Suprapubic skin (tissue), 4 donors: ENCODE measurements at regions not wholly inside any gene's neighbourhood (a gene's known extent, or its start where the extent isn't known, plus 50 kb on each side); places are given as distances from the start of the nearest gene placed in this dataset.
"Not testable (repeated sequence)": the region's sequence is repeated elsewhere in the genome, so short reads cannot be mapped to it uniquely, and the experiment has no call there.

ENCODE experiments used
- DNase-seq, 2 donors: peaks; one replicate each; pipeline ENCODE4 v3.0.0-alpha.2; 2019; ENCODE audit warnings: low spot score in 2 of 2
- H3K27ac ChIP-seq: fragments of 200-600 bp; sonication (generic); one replicate; pipeline ENCODE4 v1.5.1; 2019
- H3K27me3 ChIP-seq: fragments of 200-600 bp; sonication (generic); one replicate; pipeline ENCODE4 v1.5.1; 2019
- H3K36me3 ChIP-seq: fragments of 200-600 bp; sonication (generic); one replicate; pipeline ENCODE4 v1.5.1; 2019
- H3K4me1 ChIP-seq: fragments of 200-600 bp; sonication (generic); one replicate; pipeline ENCODE4 v1.5.1; 2019
- H3K4me3 ChIP-seq: fragments of 200-600 bp; sonication (generic); one replicate; pipeline ENCODE4 v1.5.1; 2019; ENCODE audit warnings: mild to moderate bottlenecking
- H3K9me3 ChIP-seq: fragments of 200-600 bp; sonication (generic); one replicate; pipeline ENCODE4 v1.5.1; 2019
- CTCF ChIP-seq, 2 donors: fragments of 200-600 bp in 1 of 2; fragments of 450-650 bp in 1 of 2; sonication (generic) in 1 of 2; IDR thresholded peaks; one replicate each; pipeline ENCODE4 v1.5.1; 2016 to 2019; ENCODE audit warnings: antibody characterized with exemption in 2 of 2, mild to moderate bottlenecking in 1 of 2, moderate library complexity in 1 of 2
- EP300 ChIP-seq: sonication (generic); formaldehyde crosslinking; IDR thresholded peaks from one replicate; pipeline ENCODE4 v1.6.1; 2017; ENCODE audit warnings: antibody characterized with exemption
- POLR2A ChIP-seq, 2 donors: fragments of 450-650 bp; IDR thresholded peaks; one replicate each; pipeline ENCODE4 v1.6.1; 2017; ENCODE audit warnings: antibody characterized with exemption in 2 of 2, mild to moderate bottlenecking in 2 of 2, moderate library complexity in 2 of 2
- POLR2AphosphoS5 ChIP-seq, 3 donors: sonication (generic); formaldehyde crosslinking; IDR thresholded peaks; one replicate each; pipeline ENCODE4 v1.6.1; 2017; ENCODE audit warnings: antibody characterized with exemption in 3 of 3
- WGBS: methylation state at CpG from one replicate; pipeline ENCODE4 v1.1.5; 2018; 5-methylcytosine and 5-hydroxymethylcytosine counted together

DNA sequence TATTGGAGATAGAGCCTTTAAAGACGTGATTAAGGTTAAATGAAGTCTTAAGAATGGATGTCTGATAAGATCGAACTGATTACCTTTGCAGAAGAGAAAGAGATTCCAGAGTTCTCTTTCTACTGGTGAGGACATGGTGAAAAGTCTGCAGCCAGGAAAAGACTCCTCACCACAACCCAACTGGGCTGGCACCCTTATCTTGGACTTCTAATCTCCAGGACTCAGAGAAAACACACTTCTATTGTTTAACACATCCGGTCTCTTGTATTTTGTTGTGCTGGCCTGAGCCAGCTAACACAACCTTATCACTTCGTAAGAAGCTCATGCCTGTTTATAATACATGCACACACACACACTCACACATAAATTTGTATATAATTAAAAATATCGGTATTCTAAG is 489.1 kb downstream of the PRDM9 start:
- no peak overlapping the region for H3K27ac ChIP-seq
- no peaks in the 10 kb centered on the region for H3K27me3 ChIP-seq
- H3K36me3 ChIP-seq, result no peaks in the 10 kb centered on the region
- no peaks in the 10 kb centered on the region for H3K4me1 ChIP-seq
- H3K9me3 ChIP-seq, result no peaks in the 10 kb centered on the region
- WGBS, result 66% methylated on average over 5 of the region's 5 CpGs
- no peak overlapping the region for H3K4me3 ChIP-seq
- no peak for TF ChIP-seq POLR2A (IDR thresholded peaks at IDR 0.05)
- no peak for TF ChIP-seq POLR2AphosphoS5 (IDR thresholded peaks at IDR 0.05)
- TF ChIP-seq CTCF (IDR thresholded peaks at IDR 0.05), result no peak
- no peak for TF ChIP-seq EP300
- no peak for DNase-seq

- TF ChIP-seq EP300, result no peak
- TF ChIP-seq POLR2AphosphoS5 (IDR thresholded peaks at IDR 0.05), result no peak
- no peak for TF ChIP-seq POLR2A (IDR thresholded peaks at IDR 0.05)
- no peak for TF ChIP-seq CTCF (IDR thresholded peaks at IDR 0.05)
- no peaks in the 10 kb centered on the region for H3K36me3 ChIP-seq
- H3K4me3 ChIP-seq, result no peak overlapping the region
- H3K9me3 ChIP-seq, result no peaks in the 10 kb centered on the region
- no peaks in the 10 kb centered on the region for H3K27me3 ChIP-seq
- H3K27ac ChIP-seq, result no peak overlapping the region
- no peaks in the 10 kb centered on the region for H3K4me1 ChIP-seq
- DNase-seq, result no peak
Observed at GRCh38 chr5:24005384-24005783, 498.0 kb downstream of the PRDM9 start.

GRCh38 chr5:24017710-24018109 is 510.3 kb downstream of the PRDM9 start:
- not testable (repeated sequence) for H3K4me1 ChIP-seq, H3K4me3 ChIP-seq, H3K36me3 ChIP-seq, H3K27me3 ChIP-seq, H3K27ac ChIP-seq, DNase-seq, H3K9me3 ChIP-seq
- WGBS, result 91% methylated on average over 10 of the region's 10 CpGs

DNA sequence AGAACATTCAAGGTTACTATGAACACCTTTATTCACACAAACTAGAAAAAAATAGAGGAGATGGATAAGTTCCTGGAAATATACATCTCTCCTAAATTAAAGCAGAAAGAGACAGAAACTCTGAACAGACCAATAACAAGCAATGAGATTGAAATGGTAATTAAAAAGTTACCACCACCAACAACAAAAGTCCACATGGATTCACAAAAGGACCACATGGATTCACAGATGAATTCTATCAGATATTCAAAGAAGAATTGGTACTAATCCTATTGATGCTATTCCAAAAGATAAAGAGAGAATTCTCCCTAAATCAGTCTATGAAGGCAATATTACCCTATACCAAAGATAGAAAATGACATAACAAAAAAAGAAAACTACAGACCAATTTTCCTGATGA is 518.9 kb downstream of the PRDM9 start:
- H3K9me3 ChIP-seq, result peaks cover 8% of the 10 kb centered on the region
- TF ChIP-seq CTCF (IDR thresholded peaks at IDR 0.05) (no peak), POLR2A (IDR thresholded peaks at IDR 0.05) (no peak), EP300 (no peak), POLR2AphosphoS5 (IDR thresholded peaks at IDR 0.05) (no peak)
- no peaks in the 10 kb centered on the region for H3K36me3 ChIP-seq
- H3K4me1 ChIP-seq, result no peaks in the 10 kb centered on the region
- H3K4me3 ChIP-seq, result no peak overlapping the region
- no peak overlapping the region for H3K27ac ChIP-seq
- DNase-seq, result no peak
- no peaks in the 10 kb centered on the region for H3K27me3 ChIP-seq

DNA sequence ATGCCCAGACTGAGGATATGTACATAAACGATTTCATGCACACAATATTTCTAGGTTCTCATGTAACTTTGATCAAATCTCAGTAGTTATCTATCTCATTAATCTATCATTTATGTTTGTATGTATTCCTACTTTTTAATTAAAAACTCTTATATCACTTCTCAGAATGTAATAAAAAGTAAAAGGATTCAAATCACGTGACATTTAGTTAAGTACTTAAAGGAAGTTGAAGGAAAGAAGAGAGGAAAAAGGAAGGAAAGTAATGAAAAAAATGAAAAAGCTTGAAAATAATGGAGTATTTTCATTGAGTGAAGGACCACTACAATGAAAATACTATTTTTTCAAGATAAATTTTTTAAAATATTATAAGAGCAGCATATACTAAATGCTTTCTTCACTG is 535.3 kb downstream of the PRDM9 start:
- DNase-seq, result no peak
- 70% methylated on average over 2 of the region's 2 CpGs for WGBS
- Histone ChIP-seq H3K9me3 (no peaks in the 10 kb centered on the region), H3K27ac (no peak overlapping the region), H3K4me1 (no peaks in the 10 kb centered on the region), H3K36me3 (no peaks in the 10 kb centered on the region), H3K4me3 (no peak overlapping the region), H3K27me3 (no peaks in the 10 kb centered on the region)
- no peak for TF ChIP-seq EP300
- no peak for TF ChIP-seq CTCF (IDR thresholded peaks at IDR 0.05)
- TF ChIP-seq POLR2A (IDR thresholded peaks at IDR 0.05), result no peak
- TF ChIP-seq POLR2AphosphoS5 (IDR thresholded peaks at IDR 0.05), result no peak

DNA sequence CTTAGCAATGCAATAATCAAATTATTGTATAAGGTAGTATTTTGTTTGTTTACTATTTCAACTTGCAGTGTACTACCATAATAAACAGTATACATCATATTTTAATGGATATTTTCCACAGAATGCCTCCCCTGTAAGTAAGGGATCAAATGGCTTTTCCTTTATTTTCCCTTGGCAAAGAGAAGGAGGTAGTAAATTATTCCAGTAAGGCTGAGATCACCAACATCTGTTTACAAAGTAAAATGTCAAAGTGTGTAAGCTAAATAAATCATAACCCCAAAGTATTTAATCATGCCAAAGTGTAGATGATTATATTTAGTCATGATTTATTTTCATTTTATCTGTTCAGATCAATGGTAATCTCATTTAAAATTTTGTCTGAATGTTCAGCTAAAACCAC is 537.6 kb downstream of the PRDM9 start:
- Histone ChIP-seq H3K27me3 (no peaks in the 10 kb centered on the region), H3K36me3 (no peaks in the 10 kb centered on the region), H3K9me3 (no peaks in the 10 kb centered on the region), H3K4me3 (no peak overlapping the region), H3K27ac (no peak overlapping the region), H3K4me1 (no peaks in the 10 kb centered on the region)
- no peak for TF ChIP-seq POLR2AphosphoS5 (IDR thresholded peaks at IDR 0.05)
- TF ChIP-seq POLR2A (IDR thresholded peaks at IDR 0.05), result no peak
- TF ChIP-seq CTCF (IDR thresholded peaks at IDR 0.05), result no peak
- TF ChIP-seq EP300, result no peak
- DNase-seq, result no peak
